Heart right ventricle (tissue), 16 donors: ENCODE measurements at regions not wholly inside any gene's neighbourhood (a gene's known extent, or its start where the extent isn't known, plus 50 kb on each side); places are given as distances from the start of the nearest gene placed in this dataset.

Source experiments
- ATAC-seq, 8 donors: fragments of 200-7000 bp; cut with Tn5 transposase; one replicate each; pipeline ENCODE4 v1.9.1; 2020; ENCODE audit warnings: mild to moderate bottlenecking in 8 of 8, moderate library complexity in 8 of 8, moderate number of reproducible peaks in 1 of 8
- DNase-seq, 2 donors: peaks; one replicate each; pipeline ENCODE4 v3.0.0-alpha.2; 2020
- H3K27ac ChIP-seq, 10 donors: fragments of 200-600 bp; sonication (generic) in 2 of 10; one replicate each; pipeline versions ENCODE4 v1.5.0 to v1.8.0; 2020 to 2022; ENCODE audit warnings: mild to moderate bottlenecking in 3 of 10
- H3K27me3 ChIP-seq, 7 donors: fragments of 200-600 bp; one replicate each; pipeline ENCODE4 v1.8.0; 2021 to 2022; ENCODE audit warnings: mild to moderate bottlenecking in 2 of 7
- H3K36me3 ChIP-seq, 9 donors: fragments of 200-600 bp; sonication (generic) in 1 of 9; one replicate each; pipeline versions ENCODE4 v1.5.0 to v1.8.0; 2020 to 2022; ENCODE audit warnings: mild to moderate bottlenecking in 2 of 9
- H3K4me1 ChIP-seq, 9 donors: fragments of 200-600 bp; sonication (generic) in 1 of 9; one replicate each; pipeline versions ENCODE4 v1.5.0 to v1.8.0; 2020 to 2022; ENCODE audit warnings: mild to moderate bottlenecking in 4 of 9
- H3K4me3 ChIP-seq, 10 donors: fragments of 200-600 bp; sonication (generic) in 2 of 10; one replicate each; pipeline versions ENCODE4 v1.5.0 to v1.8.0; 2020 to 2022; ENCODE audit warnings: mild to moderate bottlenecking in 7 of 10, moderate library complexity in 2 of 10
- H3K9me3 ChIP-seq, 11 donors: fragments of 200-600 bp in 10 of 11; sonication (generic) in 2 of 11; one replicate each; pipeline versions ENCODE4 v1.5.0 to v1.8.0; 2013 to 2022; ENCODE audit warnings: mild to moderate bottlenecking in 2 of 11, control low read depth in 1 of 11, moderate library complexity in 1 of 11
- WGBS, 2 donors: extraction: QIAGEN DNeasy Blood & Tissue Kit; methylation state at CpG; one replicate each; pipeline ENCODE4 v1.1.7; 2013; ENCODE audit warnings: inconsistent platforms in 1 of 2; 5-methylcytosine and 5-hydroxymethylcytosine counted together
- intact Hi-C, 10 donors: fragments of 100-400 bp; cut with DNase I; formaldehyde crosslinking; loops; one replicate each; pipeline versions ENCODE4 v1.11.1 to v1.14.2; 2022
- TF ChIP-seq, protein P1 (sequence below), 9 donors: fragments of 200-600 bp; sonication (generic) in 2 of 9; IDR thresholded peaks; one replicate each; pipeline versions ENCODE4 v1.5.0 to v1.8.0; 2021 to 2022; ENCODE audit warnings: antibody characterized with exemption in 9 of 9, mild to moderate bottlenecking in 5 of 9, moderate library complexity in 1 of 9
- donor health status: Arrhythmogenic right ventricular cardiomyopathy.
- donor health status: ischemic (EF 13 %, LVEDD 7.1; RV severe dilation, severe dysfunction).
- donor health status: healthy with polysubstance abuse.
- donor health status: DM: no; HTN: yes; CAD: no.
- donor health status: DM: no; HTN: no; CAD: no.
- donor health status: ischemic (EF 25% LVEDD 6.9; RV normal size, moderate dysfunction).
- donor health status: ischemic (EF 25% LVEDD 5.7; RV mildly dilated, moderate dysfunction).
- donor health status: healthy.
- donor health status: DM: yes; HTN: yes; CAD: no.
- donor health status: Ischemic cardiomyopathy.
- donor health status: ischemic (EF 35%, LVEDD 5.7; RV mildly dilated, moderate dysfunction).
- donor health status: nonischemic (EF 11% LVEDD 7.7; RV severe dilation, severe dysfunction).
- donor health status: DM: yes; HTN: yes; CAD: no.
- donor health status: PGD.
- donor health status: ischemic (EF 29% LVEDD 5.4; RV normal size, mild dysfunction).
- donor health status: nonischemic (EF 23%, LVEDD 6.1; RV moderate dilation, normal function).

- Histone ChIP-seq H3K9me3 (peaks cover 0 to 10% (median 3%) of the 10 kb centered on the region in 11 donors), H3K36me3 (no peaks in the 10 kb centered on the region), H3K4me3 (no peak overlapping the region), H3K27me3 (no peaks in the 10 kb centered on the region), H3K27ac (no peak overlapping the region), H3K4me1 (peaks cover 0 to 8% (median 0%) of the 10 kb centered on the region in 9 donors)
- ATAC-seq (no peak), DNase-seq (no peak)
- intact Hi-C loops, result no loop called here
- TF ChIP-seq, protein P1, sequence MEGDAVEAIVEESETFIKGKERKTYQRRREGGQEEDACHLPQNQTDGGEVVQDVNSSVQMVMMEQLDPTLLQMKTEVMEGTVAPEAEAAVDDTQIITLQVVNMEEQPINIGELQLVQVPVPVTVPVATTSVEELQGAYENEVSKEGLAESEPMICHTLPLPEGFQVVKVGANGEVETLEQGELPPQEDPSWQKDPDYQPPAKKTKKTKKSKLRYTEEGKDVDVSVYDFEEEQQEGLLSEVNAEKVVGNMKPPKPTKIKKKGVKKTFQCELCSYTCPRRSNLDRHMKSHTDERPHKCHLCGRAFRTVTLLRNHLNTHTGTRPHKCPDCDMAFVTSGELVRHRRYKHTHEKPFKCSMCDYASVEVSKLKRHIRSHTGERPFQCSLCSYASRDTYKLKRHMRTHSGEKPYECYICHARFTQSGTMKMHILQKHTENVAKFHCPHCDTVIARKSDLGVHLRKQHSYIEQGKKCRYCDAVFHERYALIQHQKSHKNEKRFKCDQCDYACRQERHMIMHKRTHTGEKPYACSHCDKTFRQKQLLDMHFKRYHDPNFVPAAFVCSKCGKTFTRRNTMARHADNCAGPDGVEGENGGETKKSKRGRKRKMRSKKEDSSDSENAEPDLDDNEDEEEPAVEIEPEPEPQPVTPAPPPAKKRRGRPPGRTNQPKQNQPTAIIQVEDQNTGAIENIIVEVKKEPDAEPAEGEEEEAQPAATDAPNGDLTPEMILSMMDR (IDR thresholded peaks at IDR 0.05), result no peak
- 94 to 95% methylated on average over 2 of the region's 2 CpGs for WGBS, 2 donors
Measured at GRCh38 chr1:219010720-219011119, 163.0 kb upstream of the LYPLAL1 start.

DNA sequence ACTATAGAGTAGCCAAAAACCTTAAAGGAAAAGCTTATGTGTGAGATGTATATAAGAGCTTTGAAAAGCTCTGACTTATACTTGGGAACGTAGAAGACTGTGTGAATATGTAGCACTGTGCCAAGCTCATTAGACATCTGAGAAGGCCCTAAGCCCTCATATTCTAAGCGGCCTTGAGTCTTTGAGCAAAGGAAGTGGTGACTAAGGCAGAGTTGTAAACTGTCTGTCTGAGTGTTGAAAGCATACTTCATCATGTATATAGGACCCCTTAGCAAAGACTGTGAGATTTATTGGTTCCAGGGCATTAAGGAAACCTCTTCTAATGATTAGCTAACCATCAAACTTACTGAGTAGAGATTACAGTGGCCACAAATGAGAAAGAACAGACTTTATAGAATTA is 153.3 kb upstream of the LYPLAL1 start:
- Histone ChIP-seq H3K27me3 (no peaks in the 10 kb centered on the region), H3K9me3 (peaks cover 0 to 8% (median 0%) of the 10 kb centered on the region in 11 donors), H3K4me3 (no peak overlapping the region), H3K27ac (no peak overlapping the region), H3K36me3 (no peaks in the 10 kb centered on the region), H3K4me1 (no peaks in the 10 kb centered on the region)
- TF ChIP-seq, protein P1 (IDR thresholded peaks at IDR 0.05), result no peak
- WGBS, 2 donors, result 88 to 91% methylated on average over 2 of the region's 2 CpGs
- DNase-seq (no peak), ATAC-seq (no peak)
- intact Hi-C loops, result no loop called here

- DNase-seq (no peak), ATAC-seq (no peak)
- Histone ChIP-seq H3K36me3 (no peaks in the 10 kb centered on the region), H3K4me3 (no peak overlapping the region), H3K27ac (no peak overlapping the region), H3K9me3 (peaks cover 0 to 8% (median 0%) of the 10 kb centered on the region in 11 donors), H3K4me1 (no peaks in the 10 kb centered on the region), H3K27me3 (no peaks in the 10 kb centered on the region)
- intact Hi-C loops, result no loop called here
- TF ChIP-seq, protein P1 (IDR thresholded peaks at IDR 0.05), result no peak
Measured at GRCh38 chr1:219020846-219021245, 152.8 kb upstream of the LYPLAL1 start.

DNA sequence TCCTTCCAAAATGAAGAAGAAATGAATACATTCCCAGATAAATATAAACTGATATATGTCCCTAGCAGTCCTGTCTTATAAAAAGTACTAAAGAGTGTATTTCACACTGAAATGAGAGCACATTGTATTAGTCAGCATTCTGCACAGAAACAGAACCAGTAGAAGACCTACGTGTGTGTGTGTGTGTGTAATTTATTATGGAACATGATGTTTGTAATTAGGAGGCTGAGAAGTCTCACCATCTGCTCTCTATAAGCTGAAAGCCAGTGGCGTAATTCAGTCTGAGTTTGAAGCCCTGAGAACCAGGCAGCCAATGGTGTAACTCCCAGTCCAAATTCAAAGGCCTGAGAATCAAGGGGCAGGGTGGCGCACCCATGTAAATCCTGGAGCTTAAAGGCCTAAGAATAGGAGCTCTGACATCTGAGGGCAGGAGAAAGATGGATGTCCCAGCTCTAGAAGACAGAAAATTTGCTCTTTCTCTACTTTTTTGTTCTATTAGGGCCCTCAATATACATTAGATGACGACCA is 146.5 kb upstream of the LYPLAL1 start:
- WGBS, 2 donors, result 87 to 92% methylated on average over 4 of the region's 4 CpGs
- Histone ChIP-seq H3K36me3 (no peaks in the 10 kb centered on the region), H3K27ac (no peak overlapping the region), H3K9me3 (no peaks in the 10 kb centered on the region), H3K27me3 (no peaks in the 10 kb centered on the region), H3K4me1 (no peaks in the 10 kb centered on the region), H3K4me3 (no peak overlapping the region)
- intact Hi-C loops, result no loop called here
- ATAC-seq (no peak), DNase-seq (no peak)
- TF ChIP-seq, protein P1 (IDR thresholded peaks at IDR 0.05), result no peak
